Mucosa of stomach (tissue), 1 donor: ENCODE measurements at regions not wholly inside any gene's neighbourhood (a gene's known extent, or its start where the extent isn't known, plus 50 kb on each side); places are given as distances from the start of the nearest gene placed in this dataset.
"Not testable (repeated sequence)": the region's sequence is repeated elsewhere in the genome, so short reads cannot be mapped to it uniquely, and the experiment has no call there.

Source experiments
- H3K27me3 ChIP-seq: one replicate; pipeline ENCODE4 v1.7.0; 2013; ENCODE audit warnings: mild to moderate bottlenecking, low read length; ENCODE audit not compliant: control insufficient read depth, insufficient read depth
- H3K36me3 ChIP-seq: one replicate; pipeline ENCODE4 v1.7.0; 2013; ENCODE audit warnings: low read length; ENCODE audit not compliant: control insufficient read depth, insufficient read depth
- H3K4me1 ChIP-seq: one replicate; pipeline ENCODE4 v1.7.0; 2013; ENCODE audit warnings: mild to moderate bottlenecking, low read length; ENCODE audit not compliant: control insufficient read depth, insufficient read depth
- H3K4me3 ChIP-seq: one replicate; pipeline ENCODE4 v1.7.0; 2013; ENCODE audit warnings: low read length
- H3K9ac ChIP-seq: one replicate; pipeline ENCODE4 v1.7.0; 2013; ENCODE audit warnings: mild to moderate bottlenecking, low read length, moderate library complexity
- H3K9me3 ChIP-seq: one replicate; pipeline ENCODE4 v1.7.0; 2013; ENCODE audit warnings: mild to moderate bottlenecking, low read length, moderate library complexity; ENCODE audit not compliant: control insufficient read depth
- donor health status: Pancreatic carcinoma.

DNA sequence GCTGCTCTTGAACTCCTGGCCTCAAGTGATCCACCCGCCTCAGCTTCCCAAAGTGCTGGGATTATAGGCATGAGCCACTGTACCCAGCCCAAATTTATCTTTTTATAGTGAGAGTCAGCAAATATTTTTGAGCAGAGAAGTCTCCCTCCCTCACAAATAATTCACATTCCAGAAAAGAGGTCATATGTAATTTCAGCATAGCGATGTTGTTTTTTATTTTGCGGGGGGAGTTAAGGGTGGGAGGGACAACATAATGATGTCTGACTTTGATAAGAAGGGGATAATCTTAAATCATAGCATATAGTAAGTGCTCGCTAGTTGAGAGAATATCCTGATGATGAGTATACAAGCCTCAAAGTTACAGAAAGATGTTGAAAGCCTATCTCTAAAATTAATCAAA, 1090.2 kb upstream of the ACVR2A start:
- H3K36me3 ChIP-seq: no peaks in the 10 kb centered on the region
- no peaks in the 10 kb centered on the region for H3K27me3 ChIP-seq
- H3K9me3 ChIP-seq: no peaks in the 10 kb centered on the region
- no peak overlapping the region for H3K9ac ChIP-seq
- no peaks in the 10 kb centered on the region for H3K4me1 ChIP-seq
- no peak overlapping the region for H3K4me3 ChIP-seq

DNA sequence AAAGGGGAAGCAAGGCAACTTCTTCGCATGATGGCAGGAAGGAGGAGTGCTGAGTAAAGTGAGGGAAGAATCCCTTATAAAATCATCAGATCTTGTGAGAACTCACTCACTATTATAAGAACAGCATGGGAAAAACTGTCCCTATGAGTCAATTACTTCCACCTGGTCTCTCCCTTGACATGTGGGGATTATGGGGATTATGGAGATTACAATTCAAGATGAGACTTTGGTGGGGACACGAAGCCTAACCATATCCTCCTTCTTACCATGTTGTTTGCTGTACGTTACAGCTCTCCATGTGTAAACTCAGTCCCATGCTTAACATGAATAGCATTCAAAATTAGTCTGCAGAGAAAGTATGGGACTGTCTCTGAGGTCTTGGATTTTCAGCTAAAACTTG, 1096.8 kb upstream of the ACVR2A start:
- no peaks in the 10 kb centered on the region for H3K27me3 ChIP-seq
- H3K36me3 ChIP-seq: no peaks in the 10 kb centered on the region
- no peak overlapping the region for H3K4me3 ChIP-seq

GRCh38 chr2:146741260-146741659, 1103.6 kb upstream of the ACVR2A start:
- Histone ChIP-seq H3K4me1 (no peaks in the 10 kb centered on the region), H3K36me3 (no peaks in the 10 kb centered on the region), H3K27me3 (no peaks in the 10 kb centered on the region)

More for the DNA sequence above, 1096.8 kb upstream of the ACVR2A start:
- no peak overlapping the region for H3K9ac ChIP-seq
- H3K9me3 ChIP-seq: no peaks in the 10 kb centered on the region
- H3K4me1 ChIP-seq: no peaks in the 10 kb centered on the region

DNA sequence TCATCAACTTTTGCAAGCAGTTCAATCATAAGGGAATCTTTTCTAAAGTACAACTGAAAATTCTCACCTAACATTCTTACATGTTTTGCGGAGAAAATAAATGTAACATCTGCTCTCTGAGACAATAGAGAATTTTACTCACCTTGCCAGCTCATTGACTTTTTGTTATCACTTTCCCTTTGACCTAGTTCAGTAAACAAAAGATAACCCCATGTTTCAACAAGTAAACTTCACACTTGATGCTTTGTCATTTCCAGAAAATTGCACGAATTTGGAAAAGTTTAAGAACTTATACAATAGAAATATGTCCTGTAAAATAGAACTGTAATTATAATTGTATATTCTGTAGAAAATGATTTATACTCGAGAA, 1110.0 kb upstream of the ACVR2A start:
- Histone ChIP-seq H3K36me3 (no peaks in the 10 kb centered on the region), H3K4me1 (no peaks in the 10 kb centered on the region), H3K4me3 (no peak overlapping the region), H3K9me3 (no peaks in the 10 kb centered on the region), H3K27me3 (no peaks in the 10 kb centered on the region), H3K9ac (no peak overlapping the region)

More at GRCh38 chr2:146741260-146741659, 1103.6 kb upstream of the ACVR2A start:
- Histone ChIP-seq H3K4me3 (no peak overlapping the region), H3K9ac (no peak overlapping the region), H3K9me3 (no peaks in the 10 kb centered on the region)

DNA sequence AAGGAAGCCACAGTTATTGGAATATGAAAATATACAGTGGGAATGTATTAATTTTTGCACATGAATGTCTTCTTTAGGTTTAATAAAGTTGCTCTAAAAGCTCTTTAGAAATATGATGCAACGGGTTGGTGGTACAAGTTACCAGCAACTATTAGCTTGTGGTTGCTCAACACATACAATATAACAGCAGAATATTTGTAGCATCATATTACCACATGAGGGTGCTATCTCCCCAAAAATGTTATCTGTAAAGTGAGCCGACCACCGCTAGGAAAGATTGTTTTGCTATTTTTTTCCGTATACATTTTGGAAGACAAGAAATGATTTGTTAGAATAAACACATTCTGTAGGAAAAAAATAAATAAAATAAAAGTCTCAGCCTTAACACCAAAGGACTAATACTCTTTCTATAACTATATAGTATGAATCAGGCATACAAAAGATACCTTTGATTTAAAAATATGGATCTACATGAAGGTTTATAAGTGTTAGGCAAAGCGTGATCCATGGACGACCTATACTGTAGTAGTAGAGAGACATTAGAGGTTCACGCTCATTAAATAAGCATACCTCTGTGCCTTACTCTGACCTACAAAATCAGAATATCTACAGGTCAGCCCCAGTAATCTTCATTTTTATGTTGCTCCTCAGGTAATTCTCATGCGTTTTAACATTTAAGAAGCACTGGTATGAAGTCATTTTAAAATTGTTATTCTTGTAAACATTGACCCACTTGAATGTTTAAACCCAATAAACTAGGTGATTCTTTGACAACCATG, 1110.6 kb upstream of the ACVR2A start:
- no peaks in the 10 kb centered on the region for H3K36me3 ChIP-seq
- no peaks in the 10 kb centered on the region for H3K27me3 ChIP-seq
- H3K9ac ChIP-seq: no peak overlapping the region
- no peak overlapping the region for H3K4me3 ChIP-seq
- H3K4me1 ChIP-seq: no peaks in the 10 kb centered on the region
- no peaks in the 10 kb centered on the region for H3K9me3 ChIP-seq

GRCh38 chr2:146730882-146731281, 1113.9 kb upstream of the ACVR2A start:
- no peaks in the 10 kb centered on the region for H3K9me3 ChIP-seq
- H3K27me3 ChIP-seq: no peaks in the 10 kb centered on the region
- no peaks in the 10 kb centered on the region for H3K36me3 ChIP-seq
- H3K4me1 ChIP-seq: no peaks in the 10 kb centered on the region
- no peak overlapping the region for H3K4me3 ChIP-seq
- H3K9ac ChIP-seq: no peak overlapping the region

DNA sequence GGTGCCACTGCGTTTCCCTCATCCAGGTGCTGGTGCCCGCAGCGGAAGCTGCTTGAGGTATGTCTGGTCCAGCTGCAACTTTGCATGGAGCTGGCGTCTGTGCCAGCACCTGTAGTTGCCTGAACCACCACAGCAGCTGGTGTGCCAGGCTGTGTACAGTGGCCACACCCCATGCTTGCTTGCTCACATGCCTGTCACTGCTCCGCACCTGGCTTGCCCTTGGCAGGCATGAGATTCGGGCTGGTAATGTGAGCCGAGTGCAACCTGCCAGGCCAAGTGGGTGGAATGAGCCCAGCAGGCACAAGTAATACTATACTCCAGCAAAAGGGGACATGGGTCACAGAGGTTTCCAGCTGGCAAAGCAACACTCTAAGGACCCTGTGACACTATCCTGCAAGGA, 1123.3 kb upstream of the ACVR2A start:
- Histone ChIP-seq H3K27me3 (no peaks in the 10 kb centered on the region), H3K4me1 (no peaks in the 10 kb centered on the region)

DNA sequence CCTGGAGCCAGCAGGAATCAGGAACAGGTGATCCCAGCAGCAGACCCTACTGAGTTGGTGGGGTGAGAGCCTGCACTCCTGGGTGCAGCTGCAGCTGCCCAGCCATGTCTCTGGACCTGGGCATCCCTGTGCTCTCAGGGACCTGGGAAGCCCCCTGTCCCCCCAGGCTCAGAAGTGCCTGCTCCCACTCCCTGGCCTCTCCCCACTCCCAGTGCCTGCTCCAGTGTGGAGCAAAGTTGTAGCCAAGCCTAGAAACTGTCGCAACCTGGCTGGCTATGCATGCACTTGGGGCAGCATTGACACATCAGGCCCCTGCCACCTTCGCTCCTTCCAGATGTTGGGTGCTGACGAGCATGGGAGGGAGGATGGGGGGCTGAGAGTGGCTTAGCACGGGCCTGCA, 1124.7 kb upstream of the ACVR2A start:
- Histone ChIP-seq H3K36me3 (no peaks in the 10 kb centered on the region), H3K4me3 (no peak overlapping the region), H3K9ac (no peak overlapping the region), H3K9me3 (no peaks in the 10 kb centered on the region), H3K4me1 (no peaks in the 10 kb centered on the region), H3K27me3 (no peaks in the 10 kb centered on the region)

More for the DNA sequence above, 1123.3 kb upstream of the ACVR2A start:
- Histone ChIP-seq H3K36me3 (no peaks in the 10 kb centered on the region), H3K9me3 (no peaks in the 10 kb centered on the region), H3K9ac (no peak overlapping the region), H3K4me3 (no peak overlapping the region)

- Histone ChIP-seq H3K27me3 (no peaks in the 10 kb centered on the region), H3K36me3 (no peaks in the 10 kb centered on the region), H3K9ac (no peak overlapping the region), H3K4me1 (no peaks in the 10 kb centered on the region), H3K4me3 (no peak overlapping the region), H3K9me3 (no peaks in the 10 kb centered on the region)
These were observed 1128.2 kb upstream of the ACVR2A start for GRCh38 chr2:146716591-146716990.

DNA sequence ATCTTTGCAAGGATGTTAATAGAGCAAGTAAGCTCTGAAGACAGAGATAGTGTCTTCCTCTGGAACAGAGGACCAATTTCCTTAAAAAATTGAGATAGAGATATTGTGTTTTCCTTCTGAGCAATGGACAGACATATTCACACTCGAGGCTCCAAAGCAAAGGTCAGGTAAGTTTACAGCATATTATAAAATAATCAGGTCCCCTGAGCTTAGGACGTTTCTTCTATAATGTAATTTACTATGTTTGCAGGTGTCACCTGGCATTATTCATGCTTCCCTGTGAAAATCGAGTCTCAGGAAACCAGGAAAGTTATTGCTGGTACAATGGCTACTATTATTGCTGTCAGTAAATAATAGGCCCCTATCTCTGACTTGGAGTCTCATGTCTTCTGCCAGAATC, 1135.8 kb upstream of the ACVR2A start:
- Histone ChIP-seq H3K9me3 (no peaks in the 10 kb centered on the region), H3K27me3 (no peaks in the 10 kb centered on the region), H3K36me3 (no peaks in the 10 kb centered on the region), H3K4me3 (no peak overlapping the region), H3K4me1 (no peaks in the 10 kb centered on the region), H3K9ac (no peak overlapping the region)

- Histone ChIP-seq H3K27me3 (no peaks in the 10 kb centered on the region), H3K9me3 (no peaks in the 10 kb centered on the region), H3K36me3 (no peaks in the 10 kb centered on the region), H3K4me3 (no peak overlapping the region), H3K4me1 (no peaks in the 10 kb centered on the region), H3K9ac (no peak overlapping the region)
These were observed 1143.6 kb upstream of the ACVR2A start for GRCh38 chr2:146701183-146701582.

DNA sequence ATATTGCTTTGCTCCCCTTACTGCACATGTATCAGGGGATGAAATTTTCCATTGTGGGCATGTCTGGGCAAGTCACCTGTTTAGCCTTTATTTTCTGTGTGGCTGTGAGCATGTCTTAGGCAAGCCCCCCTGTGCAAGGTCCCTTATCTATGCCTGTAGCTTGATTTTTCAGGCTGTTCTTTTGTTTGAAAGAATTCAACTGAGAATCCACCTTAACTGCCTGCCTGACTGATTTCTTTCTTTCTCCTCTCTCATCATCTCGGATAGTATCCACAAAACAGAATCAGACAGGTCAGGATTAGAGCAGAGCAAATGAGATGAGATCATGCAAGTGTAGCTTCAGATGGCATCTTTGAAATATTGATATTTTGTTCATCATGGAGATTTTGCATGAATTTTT, 1147.5 kb upstream of the ACVR2A start:
- H3K9ac ChIP-seq: no peak overlapping the region
- no peaks in the 10 kb centered on the region for H3K36me3 ChIP-seq
- no peaks in the 10 kb centered on the region for H3K4me1 ChIP-seq
- H3K4me3 ChIP-seq: no peak overlapping the region
- no peaks in the 10 kb centered on the region for H3K9me3 ChIP-seq
- no peaks in the 10 kb centered on the region for H3K27me3 ChIP-seq

GRCh38 chr2:146696787-146697186, 1148.0 kb upstream of the ACVR2A start:
- not testable (repeated sequence) for H3K9me3 ChIP-seq, H3K4me3 ChIP-seq, H3K27me3 ChIP-seq, H3K9ac ChIP-seq, H3K4me1 ChIP-seq, H3K36me3 ChIP-seq
